ENCODE measurements at regions not wholly inside any gene's neighbourhood (a gene's known extent, or its start where the extent isn't known, plus 50 kb on each side); places are given as distances from the start of the nearest gene placed in this dataset.

DNA sequence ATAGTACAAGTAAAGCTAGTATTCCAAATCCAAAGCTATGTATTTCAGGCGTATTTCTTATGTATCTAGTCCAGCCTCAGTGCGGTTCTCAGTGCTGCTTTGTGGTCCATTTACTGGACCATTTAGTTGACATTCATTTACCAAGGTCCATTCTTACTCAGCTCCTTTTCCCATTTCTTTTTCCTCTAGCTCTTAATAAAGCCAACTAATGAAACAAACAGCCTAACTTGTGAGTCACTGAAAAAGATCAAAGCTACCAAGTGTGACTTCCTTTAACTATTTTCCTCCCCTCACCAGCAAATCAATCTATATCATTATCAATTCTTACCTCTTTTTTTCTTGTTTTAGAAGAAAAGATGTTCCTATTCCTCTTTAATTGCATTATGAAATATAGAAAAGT is 64.0 kb downstream of the CYB561 start:
- no peak for ATAC-seq (replicated peaks in 6 of 8)
- H3K27ac ChIP-seq = no peak overlapping the region
- 80 to 100% (median 96%) methylated on average over 1 to 2 of the region's 2 CpGs; no CpG with 5 or more reads in 3 of the 10 experiments for WGBS, 10 experiments

More for the DNA sequence above, 64.0 kb downstream of the CYB561 start:
- in situ Hi-C loops (cut with MboI; ENCODE audit: low pct_unique_long_range_greater_than_20kb in 2 of 9, low sequenced_read_pairs in 9 of 9, unreplicated experiment in 9 of 9) = no loop called here
- H3K4me3 ChIP-seq = no peak overlapping the region
- no peaks in the 10 kb centered on the region for H3K4me1 ChIP-seq (replicated peaks in 1 of 2)
